DMS 273 (cell line): ENCODE measurements at regions not wholly inside any gene's neighbourhood (a gene's known extent, or its start where the extent isn't known, plus 50 kb on each side); places are given as distances from the start of the nearest gene placed in this dataset.
"Not testable (repeated sequence)": the region's sequence is repeated elsewhere in the genome, so short reads cannot be mapped to it uniquely, and the experiment has no call there.

Experiments used
- DNase-seq: peaks from one replicate; lab custom pipeline; 2025; ENCODE audit not compliant: unreplicated experiment; lab: John Stamatoyannopoulos, UW

DNA sequence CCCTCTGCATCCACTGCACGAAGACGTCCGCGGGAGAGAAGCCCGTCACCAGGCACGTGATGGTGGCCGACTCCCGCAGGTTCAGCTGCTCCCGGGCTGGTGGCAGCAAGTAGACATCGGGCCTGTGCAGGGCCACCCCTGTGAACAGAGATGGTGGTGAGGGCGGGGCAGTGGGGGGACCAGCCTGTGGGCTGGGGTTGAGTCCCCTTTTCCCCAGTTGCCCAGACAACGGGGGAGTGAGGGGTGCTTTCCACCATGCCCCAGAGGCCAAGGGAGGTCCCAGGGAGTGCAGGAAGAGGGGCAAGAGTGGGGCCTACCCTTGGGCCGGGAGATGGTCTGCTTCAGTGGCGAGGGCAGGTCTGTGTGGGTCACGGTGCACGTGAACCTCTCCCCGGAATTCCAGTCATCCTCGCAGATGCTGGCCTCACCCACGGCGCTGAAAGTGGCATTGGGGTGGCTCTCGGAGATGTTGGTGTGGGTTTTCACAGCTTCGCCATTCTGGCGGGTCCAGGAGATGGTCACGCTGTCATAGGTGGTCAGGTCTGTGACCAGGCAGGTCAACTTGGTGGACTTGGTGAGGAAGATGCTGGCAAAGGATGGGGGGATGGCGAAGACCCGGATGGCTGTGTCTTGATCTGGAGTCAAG lies 328.3 kb downstream of the TMEM121 start:
- DNase-seq = no peak

- no peak for DNase-seq
Measured at GRCh38 chr14:105855246-105855892, 329.0 kb downstream of the TMEM121 start.

- DNase-seq = no peak
Measured at GRCh38 chr14:105855893-105856675, 329.7 kb downstream of the TMEM121 start.

DNA sequence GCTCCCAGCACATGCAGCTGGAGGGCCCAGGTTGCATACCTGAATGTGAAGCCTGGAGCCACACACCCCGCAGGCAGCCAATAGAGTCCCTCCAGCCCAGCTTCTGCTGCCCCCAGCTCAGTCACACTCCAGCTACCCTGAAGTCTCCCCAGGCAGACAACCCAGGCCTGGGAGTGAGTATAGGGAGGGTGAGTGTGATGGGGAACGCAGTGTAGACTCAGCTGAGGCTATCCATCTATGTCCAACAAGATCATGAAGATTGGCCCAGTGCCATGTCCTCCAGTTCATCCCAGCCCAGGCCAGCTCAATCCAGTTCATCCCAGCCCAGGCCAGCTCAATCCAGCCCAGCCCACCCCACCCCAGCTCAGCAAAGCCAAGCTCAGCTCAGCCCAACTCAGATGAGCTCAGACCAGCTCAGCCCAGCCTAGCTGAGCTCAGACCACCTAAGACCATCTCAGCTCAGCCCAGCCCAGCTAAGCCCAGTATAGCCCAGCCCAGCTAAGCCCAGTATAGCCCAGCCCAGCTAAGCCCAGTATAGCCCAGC lies 330.4 kb downstream of the TMEM121 start:
- no peak for DNase-seq

- no peak for DNase-seq
Measured at GRCh38 chr14:105857220-105857825, 330.9 kb downstream of the TMEM121 start.

DNA sequence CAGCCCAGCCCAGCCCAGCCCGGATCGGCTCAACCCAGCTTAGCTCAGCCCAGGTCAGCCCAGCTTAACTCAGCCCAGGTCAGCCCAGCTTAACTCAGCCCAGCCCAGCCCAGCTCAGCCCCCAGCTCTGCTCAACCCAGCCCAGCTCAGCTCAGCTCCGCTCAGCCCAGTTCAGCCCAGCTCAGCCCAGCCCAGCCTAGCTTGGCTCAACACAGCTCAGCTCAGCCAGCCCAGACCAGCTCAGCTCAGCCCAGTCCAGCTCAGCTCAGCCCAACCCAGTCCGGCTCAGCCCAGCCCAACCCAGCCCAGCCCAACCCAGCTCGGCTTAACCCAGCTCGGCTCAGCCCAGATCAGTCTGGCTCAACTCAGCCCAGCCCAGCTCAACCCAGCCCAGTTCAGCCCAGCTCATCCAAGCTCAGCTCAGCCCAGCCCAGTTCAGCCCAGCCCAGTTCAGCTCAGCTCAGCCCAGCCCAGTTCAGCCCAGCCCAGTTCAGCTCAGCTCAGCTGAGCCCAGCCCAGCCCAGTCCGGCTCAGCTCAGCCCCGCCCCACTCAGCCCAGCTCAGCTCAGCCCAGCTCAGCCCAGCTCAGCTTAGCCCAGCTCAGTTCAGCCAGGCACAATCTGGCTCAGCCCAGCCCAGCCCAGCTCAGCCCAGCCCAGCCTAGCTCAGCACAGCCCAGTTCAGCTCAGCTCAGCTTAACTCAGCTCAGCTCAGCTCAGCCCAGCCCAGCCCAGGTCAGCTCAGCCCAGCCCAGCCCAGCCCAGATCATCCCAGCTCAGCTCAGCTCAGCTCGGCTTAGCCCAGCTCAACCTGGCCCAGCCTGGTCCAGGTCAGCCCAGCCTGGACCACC lies 331.7 kb downstream of the TMEM121 start:
- peak; percentile 40 for DNase-seq

DNA sequence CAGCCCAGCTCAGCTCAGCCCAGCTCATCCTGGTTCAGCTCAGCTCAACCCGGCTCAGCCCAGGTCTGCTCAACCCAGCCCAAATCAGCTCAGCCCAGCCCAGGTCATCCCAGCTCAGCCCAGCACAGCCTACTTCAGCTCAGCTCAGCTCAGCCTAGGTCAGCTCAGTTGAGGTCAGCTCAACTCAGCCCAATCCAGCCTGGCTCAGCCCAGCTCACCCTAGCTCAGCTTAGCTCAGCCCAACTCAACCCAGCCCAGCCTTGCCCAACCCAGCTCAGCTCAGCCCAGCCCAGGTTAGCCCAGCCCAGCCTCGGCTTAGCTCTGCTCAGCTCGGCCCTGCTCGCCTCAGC lies 332.3 kb downstream of the TMEM121 start:
- no peak for DNase-seq

- DNase-seq = not testable (repeated sequence)
Measured at GRCh38 chr14:105859073-105859716, 332.8 kb downstream of the TMEM121 start.

- no peak for DNase-seq
Measured at GRCh38 chr14:105859717-105860614, 333.6 kb downstream of the TMEM121 start.

DNA sequence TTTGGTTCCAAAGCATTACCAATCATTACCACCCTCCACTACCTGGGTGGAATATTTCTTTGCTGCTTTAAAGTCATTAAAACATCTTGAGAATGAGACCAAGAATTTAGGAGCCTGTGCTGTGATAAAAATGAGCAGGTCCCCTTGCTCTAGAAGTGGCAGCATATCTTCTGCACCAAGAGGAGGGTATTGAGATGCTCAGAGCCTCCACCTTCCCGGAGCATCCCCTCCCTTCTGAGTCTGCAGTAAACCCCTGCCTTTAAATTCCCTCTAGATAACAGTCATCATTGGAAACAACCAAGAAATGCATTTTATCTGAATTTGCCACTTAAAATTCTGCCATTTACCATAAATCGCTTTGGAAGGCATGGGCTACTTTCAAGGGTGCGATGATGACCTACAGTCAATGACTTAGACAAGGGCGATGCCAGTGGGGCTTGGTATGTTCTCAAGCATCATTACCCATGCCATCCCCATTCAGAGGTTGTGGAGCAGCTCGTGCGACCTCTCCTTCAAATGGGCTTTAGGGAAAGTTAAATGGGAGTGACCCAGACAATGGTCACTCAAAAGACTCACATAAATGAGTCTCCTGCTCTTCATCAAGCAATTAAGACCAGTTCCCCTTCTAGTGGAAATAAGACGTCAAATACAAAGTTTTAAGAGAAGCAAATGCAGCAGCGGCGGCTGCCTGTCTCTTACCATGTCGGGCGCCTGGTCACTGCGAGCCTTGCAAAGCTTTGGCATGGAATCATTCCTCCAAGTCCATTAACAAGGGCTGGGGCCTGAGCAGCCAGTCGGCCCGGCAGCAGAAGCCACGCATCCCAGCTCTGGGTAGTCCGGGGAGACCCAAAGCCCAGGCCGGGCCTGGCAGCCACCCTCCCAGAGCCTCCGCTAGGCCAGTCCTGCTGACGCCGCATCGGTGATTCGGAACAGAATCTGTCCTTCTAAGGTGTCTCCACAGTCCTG lies 334.5 kb downstream of the TMEM121 start:
- DNase-seq = no peak

DNA sequence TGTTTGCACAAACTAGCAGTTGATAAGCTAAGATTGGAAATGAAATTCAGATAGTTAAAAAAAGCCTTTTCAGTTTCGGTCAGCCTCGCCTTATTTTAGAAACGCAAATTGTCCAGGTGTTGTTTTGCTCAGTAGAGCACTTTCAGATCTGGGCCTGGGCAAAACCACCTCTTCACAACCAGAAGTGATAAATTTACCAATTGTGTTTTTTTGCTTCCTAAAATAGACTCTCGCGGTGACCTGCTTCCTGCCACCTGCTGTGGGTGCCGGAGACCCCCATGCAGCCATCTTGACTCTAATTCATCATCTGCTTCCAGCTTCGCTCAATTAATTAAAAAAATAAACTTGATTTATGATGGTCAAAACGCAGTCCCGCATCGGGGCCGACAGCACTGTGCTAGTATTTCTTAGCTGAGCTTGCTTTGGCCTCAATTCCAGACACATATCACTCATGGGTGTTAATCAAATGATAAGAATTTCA lies 335.6 kb downstream of the TMEM121 start:
- no peak for DNase-seq

DNA sequence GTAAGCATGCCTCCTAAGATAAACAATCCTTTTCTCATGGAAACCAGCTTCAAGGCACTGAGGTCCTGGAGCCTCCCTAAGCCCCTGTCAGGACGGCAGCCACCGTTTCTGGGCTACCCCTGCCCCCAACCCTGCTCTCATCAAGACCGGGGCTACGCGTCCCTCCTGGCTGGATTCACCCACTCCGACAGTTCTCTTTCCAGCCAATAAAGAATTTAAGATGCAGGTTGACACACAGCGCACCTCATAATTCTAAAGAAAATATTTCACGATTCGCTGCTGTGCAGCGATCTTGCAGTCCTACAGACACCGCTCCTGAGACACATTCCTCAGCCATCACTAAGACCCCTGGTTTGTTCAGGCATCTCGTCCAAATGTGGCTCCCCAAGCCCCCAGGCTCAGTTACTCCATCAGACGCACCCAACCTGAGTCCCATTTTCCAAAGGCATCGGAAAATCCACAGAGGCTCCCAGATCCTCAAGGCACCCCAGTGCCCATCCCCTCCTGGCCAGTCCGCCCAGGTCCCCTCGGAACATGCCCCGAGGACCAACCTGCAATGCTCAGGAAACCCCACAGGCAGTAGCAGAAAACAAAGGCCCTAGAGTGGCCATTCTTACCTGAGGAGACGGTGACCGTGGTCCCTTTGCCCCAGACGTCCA lies 336.3 kb downstream of the TMEM121 start:
- no peak for DNase-seq

DNA sequence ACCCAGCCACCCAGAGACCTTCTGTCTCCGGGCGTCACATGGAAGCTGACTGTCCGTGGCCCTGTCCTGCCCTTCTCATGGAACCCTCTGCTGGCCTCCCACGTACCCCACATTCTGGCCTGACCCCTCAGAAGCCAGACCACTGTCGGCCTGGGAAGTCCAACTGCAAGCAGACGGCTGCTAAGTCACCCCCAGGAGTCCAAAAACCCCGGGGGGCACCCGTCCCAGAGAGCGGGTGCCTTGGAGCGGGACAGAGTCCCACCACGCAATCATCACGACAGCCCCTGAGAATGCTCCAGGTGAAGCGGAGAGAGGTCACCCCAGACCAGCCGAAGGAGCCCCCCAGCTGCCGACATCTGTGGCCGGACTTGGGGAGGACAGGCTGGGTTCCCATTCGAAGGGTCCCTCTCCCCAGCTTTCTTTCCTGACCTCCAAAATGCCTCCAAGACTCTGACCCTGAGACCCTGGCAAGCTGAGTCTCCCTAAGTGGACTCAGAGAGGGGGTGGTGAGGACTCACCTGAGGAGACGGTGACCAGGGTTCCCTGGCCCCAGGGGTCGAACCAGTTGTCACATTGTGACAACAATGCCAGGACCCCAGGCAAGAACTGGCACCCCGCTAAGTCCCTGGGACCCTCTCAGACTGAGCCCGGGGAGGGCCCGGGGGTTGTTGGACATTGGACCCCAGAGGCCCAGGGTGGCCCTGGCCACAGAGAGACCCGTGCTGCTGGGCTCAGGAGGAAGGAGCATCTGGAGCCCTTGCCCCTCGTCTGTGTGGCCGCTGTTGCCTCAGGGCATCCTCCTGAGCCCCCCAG lies 337.1 kb downstream of the TMEM121 start:
- no peak for DNase-seq

DNA sequence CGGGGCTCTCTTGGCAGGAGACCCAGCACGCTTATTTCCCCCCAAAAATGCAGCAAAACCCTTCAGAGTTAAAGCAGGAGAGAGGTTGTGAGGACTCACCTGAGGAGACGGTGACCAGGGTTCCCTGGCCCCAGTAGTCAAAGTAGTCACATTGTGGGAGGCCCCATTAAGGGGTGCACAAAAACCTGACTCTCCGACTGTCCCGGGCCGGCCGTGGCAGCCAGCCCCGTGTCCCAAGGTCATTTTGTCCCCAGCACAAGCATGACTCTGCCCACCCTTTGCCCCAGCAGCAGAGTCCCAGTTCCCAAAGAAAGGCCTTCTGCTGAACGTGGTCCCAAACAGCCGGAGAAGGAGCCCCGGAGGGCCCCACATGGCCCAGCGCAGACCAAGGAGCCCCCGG lies 337.7 kb downstream of the TMEM121 start:
- no peak for DNase-seq

GRCh38 chr14:105864651-105865265 lies 338.4 kb downstream of the TMEM121 start:
- no peak for DNase-seq
